Muscle of leg (tissue), 3 donors: ENCODE measurements at regions not wholly inside any gene's neighbourhood (a gene's known extent, or its start where the extent isn't known, plus 50 kb on each side); places are given as distances from the start of the nearest gene placed in this dataset.

ENCODE experiments used
- DNase-seq: peaks from one replicate; pipeline ENCODE4 v3.0.0; 2013
- H3K27ac ChIP-seq: one replicate; pipeline ENCODE4 v1.5.1; 2013; ENCODE audit warnings: mild to moderate bottlenecking, low read length, control low read depth
- H3K27me3 ChIP-seq: one replicate; pipeline ENCODE4 v1.6.1; 2013; ENCODE audit warnings: low read length; ENCODE audit not compliant: control insufficient read depth, insufficient read depth
- H3K36me3 ChIP-seq: one replicate; pipeline ENCODE4 v1.6.1; 2013; ENCODE audit warnings: low read length; ENCODE audit not compliant: control insufficient read depth, insufficient read depth
- H3K4me1 ChIP-seq: one replicate; pipeline ENCODE4 v1.6.1; 2013; ENCODE audit warnings: low read length; ENCODE audit not compliant: control insufficient read depth, insufficient read depth
- H3K4me3 ChIP-seq: one replicate; pipeline ENCODE4 v1.5.1; 2013; ENCODE audit warnings: low read length, control low read depth
- H3K9me3 ChIP-seq: replicated peaks from 2 replicates; pipeline ENCODE4 v1.6.1; 2013; ENCODE audit warnings: low read depth, low read length; ENCODE audit not compliant: control insufficient read depth
- WGBS: methylation state at CpG from one replicate; pipeline ENCODE4 v1.1.5; 2013; ENCODE audit warnings: missing lambda C conversion rate; ENCODE audit not compliant: insufficient coverage; 5-methylcytosine and 5-hydroxymethylcytosine counted together

DNA sequence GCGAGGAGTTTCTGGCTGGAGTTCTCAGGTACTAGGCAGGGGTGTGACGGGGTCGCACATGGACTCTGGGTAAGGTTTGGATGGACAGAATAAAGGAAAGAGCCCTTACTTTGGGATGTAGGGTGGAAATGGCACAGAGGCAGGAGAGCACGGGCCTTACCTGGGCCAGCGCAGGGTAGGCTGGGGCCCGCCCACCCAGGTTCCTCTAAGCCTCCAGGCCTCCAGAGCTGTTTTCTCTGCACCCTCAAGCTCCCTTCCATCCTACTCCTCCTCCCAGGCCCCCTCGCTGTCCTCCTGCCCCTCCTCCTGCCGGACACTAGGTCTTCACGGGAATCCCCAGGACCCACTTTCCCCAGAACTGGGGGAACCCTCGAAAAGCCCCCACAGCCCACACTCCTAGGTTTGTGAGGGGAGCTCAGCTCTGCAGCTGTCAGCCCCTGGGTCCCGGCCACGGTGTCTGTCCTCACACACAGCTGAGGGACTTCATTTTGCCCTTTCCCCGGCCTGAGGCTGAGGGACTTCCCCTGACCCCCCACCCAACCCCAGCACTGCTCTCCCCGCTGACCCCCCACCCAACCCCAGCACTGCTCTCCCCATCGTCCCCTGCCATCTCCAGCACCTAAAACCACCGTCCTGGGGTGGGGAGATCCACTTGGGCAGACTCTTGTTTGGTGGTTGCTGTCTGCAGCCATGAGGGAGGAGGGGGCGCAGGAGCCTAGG is 53.0 kb upstream of the PCSK6 start:
- WGBS: 92% methylated on average over 3 of the region's 17 CpGs

DNA sequence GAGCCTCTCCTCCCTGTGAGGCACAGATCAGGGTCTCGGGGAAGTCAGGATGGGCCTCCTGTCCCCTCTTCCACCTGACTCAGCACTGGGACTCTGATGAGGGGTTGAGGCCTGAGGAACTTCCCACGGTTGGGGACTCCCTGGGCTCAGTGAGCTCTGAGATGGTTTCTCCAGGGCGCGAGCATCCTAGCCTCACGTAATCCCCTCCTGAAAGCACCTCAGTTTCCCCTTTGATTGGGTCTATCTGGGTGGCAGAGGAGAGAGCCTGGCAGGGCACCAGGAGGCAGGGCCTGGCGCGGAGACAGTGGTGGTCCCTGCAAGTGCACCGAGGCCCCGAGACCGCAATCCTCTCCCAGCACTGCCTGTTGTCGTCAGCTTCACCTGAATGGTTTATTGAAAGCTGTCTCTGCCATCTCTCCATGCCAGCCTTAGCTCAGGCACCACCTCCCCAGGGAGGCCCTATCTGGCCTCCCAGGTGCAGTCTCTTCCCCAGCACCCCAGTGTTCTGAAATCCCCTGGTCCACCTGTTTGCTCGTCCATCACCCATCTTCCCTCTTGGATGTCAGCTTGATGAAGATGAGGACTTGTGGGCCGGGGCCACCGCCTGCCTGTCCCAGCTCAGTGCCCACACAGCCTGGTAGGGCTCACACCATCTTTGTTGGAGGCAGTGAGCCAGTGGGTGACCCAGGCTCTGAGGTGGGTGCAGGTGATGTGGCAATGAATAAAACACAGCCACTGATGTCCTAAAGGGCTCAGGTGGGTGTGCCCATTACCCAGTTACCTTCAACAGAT is 52.2 kb upstream of the PCSK6 start:
- Histone ChIP-seq H3K27me3 (peaks cover 10% of the 10 kb centered on the region), H3K4me1 (peaks cover 26% of the 10 kb centered on the region), H3K27ac (no peak overlapping the region), H3K36me3 (no peaks in the 10 kb centered on the region), H3K9me3 (peaks cover 3% of the 10 kb centered on the region), H3K4me3 (no peak overlapping the region)
- 97% methylated on average over 10 of the region's 14 CpGs for WGBS
- DNase-seq: no peak

More for the DNA sequence above, 53.0 kb upstream of the PCSK6 start:
- Histone ChIP-seq H3K27ac (no peak overlapping the region), H3K4me3 (no peak overlapping the region), H3K4me1 (peaks cover 20% of the 10 kb centered on the region), H3K27me3 (peaks cover 10% of the 10 kb centered on the region), H3K9me3 (peaks cover 3% of the 10 kb centered on the region), H3K36me3 (no peaks in the 10 kb centered on the region)
- DNase-seq: no peak

DNA sequence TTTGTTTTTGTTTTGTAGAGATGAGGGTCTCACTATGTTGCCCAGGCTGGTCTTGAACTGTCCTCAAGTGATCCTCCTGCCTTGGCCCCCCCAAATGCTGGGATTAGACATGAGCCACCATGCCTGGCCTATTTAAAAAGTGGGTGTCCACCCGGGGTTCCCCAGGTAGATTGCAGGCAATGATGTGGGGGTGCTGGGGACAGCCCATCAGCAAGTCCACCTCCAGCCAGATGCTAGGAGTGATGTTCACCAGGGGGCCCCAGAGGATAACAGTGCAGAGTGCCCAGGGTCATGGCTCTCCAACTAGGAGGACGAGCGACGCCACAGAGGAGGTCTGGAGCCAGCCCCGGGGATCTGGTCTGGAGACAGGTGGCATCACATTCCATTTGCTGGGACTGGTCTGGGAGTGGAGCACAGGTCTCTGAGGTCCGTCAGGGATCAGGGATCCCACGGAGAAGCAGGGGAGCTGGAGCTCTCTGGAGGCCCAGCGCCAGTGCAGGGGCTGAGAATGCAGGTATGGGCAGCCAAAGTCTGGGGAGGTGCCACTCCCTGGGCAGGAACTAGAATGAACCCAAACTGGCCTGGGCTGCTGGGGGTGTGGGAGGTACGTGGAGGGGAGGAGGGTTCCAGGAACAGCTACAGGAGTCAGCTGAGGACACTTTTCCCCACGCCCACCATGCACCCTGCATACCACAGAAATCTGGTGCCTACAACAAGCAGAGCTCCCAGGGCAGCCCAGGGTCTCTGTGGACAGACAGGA is 51.2 kb upstream of the PCSK6 start:
- H3K9me3 ChIP-seq: peaks cover 3% of the 10 kb centered on the region
- no peaks in the 10 kb centered on the region for H3K36me3 ChIP-seq
- H3K4me1 ChIP-seq: peaks cover 27% of the 10 kb centered on the region
- DNase-seq: no peak
- WGBS: 77% methylated on average over 8 of the region's 10 CpGs
- H3K27me3 ChIP-seq: peaks cover 7% of the 10 kb centered on the region
- no peak overlapping the region for H3K4me3 ChIP-seq
- no peak overlapping the region for H3K27ac ChIP-seq

DNA sequence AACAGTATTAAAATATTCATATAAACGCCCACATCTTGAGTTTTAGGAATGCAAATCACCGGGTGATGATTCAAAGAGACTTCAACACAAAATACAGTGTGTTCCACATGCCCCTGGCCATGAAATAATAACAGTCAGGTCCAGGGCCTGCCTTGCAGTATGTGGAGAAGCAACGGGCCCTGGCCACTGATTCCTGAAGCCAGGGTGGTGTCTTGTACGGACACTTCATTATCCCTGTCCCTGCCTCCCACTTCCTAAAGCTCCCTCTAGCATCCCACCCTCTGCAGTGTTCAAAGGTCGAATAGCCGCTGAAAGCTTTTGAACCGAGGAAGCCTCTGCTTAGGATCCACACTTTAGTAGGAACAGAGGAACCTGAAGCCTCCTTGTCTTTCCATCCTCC is 50.4 kb upstream of the PCSK6 start:
- peaks cover 3% of the 10 kb centered on the region for H3K27me3 ChIP-seq
- 88% methylated on average over 6 of the region's 7 CpGs for WGBS
- no peak overlapping the region for H3K4me3 ChIP-seq
- peaks cover 3% of the 10 kb centered on the region for H3K9me3 ChIP-seq
- no peak for DNase-seq
- peaks cover 27% of the 10 kb centered on the region for H3K4me1 ChIP-seq
- no peaks in the 10 kb centered on the region for H3K36me3 ChIP-seq
- no peak overlapping the region for H3K27ac ChIP-seq

DNA sequence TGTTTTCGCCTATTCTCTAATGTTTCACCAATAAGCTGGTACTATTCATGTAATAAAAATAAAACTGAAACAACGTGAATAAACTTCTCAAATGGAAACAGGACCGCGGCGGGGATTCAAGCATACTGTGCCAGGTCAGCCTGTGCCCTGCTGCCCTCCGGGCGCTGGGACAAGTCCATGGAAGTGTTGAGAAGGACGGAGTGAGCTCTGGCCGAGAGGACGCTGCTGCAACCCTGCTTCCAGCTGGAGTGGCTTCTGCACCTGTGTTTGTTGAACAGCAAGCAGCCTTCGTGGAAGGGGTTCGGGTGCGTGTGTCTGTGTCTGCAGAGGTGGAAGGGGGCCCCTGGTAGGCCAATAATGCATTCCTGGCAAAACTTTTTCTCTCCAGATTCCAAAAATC is 50.0 kb upstream of the PCSK6 start:
- no peaks in the 10 kb centered on the region for H3K36me3 ChIP-seq
- WGBS: 82% methylated on average over 5 of the region's 13 CpGs
- H3K4me3 ChIP-seq: no peak overlapping the region
- no peak overlapping the region for H3K27ac ChIP-seq
- H3K9me3 ChIP-seq: peaks cover 3% of the 10 kb centered on the region
- H3K27me3 ChIP-seq: peaks cover 3% of the 10 kb centered on the region
- H3K4me1 ChIP-seq: peaks cover 27% of the 10 kb centered on the region
- no peak for DNase-seq
